ENCODE measurements at regions not wholly inside any gene's neighbourhood (a gene's known extent, or its start where the extent isn't known, plus 50 kb on each side); places are given as distances from the start of the nearest gene placed in this dataset.

DNA sequence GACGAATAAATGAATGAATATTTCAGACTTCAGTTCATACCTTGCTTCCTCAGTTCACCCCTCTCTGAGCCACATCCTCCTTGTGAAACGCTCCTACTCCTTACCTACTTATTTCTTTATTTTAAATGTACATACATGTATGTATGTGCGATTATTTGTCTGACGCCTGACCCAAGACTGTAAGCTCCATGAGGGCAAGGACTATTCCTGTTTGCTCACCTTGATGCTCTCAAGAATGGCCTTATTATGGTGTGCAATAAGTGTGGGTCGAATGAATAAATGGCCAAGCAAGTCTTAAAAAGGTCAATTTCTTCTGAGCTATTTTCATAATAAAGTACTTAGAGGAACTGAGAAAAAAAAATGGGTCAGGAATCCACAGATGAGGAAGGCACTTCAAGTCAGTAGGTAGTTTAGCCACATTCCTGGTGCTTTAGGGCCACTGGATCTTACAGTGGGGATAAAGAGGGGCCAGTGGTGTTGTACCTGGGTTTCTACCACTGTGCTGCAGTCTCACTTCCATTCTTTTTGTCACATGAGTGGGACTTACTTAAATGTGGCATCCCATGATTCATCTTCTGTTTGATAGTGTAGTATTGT, 74.7 kb downstream of the SDC1 start:
- no peak for DNase-seq

DNA sequence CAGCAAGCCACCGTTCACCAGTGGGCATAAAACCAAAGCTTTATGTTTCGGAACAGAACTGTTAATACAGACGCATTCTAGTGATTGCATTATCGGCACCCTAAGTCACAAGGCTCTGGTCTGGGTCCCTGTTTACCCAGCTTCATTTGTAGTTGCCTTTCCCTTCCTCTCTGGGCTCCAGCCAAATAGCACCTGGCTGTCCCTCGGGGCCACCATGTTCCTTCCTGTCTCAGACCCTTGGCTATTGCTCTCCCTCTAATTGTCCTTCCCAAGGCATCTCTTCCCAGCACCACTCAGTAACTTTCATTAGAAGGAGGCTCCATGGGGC, 75.3 kb downstream of the SDC1 start:
- no peak for DNase-seq

DNA sequence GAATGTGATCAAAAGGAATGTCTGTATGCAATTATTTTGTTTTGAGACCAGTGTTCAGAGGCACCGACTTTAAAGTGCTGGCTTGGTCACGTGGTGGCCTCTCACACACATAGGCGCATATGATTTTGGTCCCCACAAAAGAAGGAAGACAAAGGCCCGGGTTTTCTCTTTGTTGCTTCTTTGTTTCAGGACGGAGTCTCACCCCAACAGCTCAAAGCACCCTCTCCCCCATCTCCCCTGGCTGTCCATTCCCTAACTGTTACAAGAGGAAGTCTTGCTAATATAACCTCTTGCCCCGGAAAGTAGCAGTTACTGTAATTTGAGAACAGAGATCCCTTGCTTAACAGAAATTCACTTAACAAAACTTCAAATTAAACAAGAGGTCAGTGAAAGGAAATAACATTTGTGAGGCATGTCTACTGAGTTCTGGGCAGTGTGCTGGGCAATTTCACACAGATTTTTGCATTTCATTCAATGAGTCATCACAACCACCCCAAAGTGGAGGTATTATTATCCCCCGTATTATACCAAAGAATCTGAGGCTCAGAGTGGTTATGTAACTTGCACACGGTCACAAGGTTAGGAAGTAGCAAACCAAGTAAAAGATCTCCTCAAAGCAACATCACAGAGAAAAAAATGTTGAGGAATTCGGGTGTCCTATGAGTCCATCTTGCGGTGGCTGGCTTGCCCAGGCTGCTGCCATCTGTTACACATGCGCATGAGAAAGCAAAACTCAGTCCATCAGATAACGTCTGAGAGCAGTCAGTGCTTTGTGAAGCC, 75.8 kb downstream of the SDC1 start:
- no peak for DNase-seq

DNA sequence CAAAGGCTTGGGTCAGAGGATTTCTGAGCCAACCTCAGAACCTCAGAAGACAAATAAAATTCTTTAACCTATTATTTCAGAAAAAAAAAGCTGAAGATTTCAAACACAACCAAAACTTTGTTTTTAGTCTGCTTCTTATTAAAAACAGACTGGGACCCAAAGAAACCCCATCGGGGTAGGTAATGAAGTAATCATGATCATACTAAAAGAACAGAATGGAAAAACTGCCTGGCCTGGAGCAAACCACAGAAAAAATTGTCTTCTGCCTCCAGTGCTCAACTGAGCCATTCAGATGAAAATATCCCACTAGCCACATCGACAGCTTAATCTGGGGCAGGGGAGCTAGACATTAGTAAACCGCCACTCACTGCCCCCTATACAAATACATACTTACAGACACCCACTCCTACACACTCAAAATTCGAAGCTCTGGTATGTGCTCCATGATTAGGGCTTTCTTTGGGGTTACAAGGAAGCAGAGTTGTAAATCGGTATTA, 76.5 kb downstream of the SDC1 start:
- DNase-seq, result no peak

DNA sequence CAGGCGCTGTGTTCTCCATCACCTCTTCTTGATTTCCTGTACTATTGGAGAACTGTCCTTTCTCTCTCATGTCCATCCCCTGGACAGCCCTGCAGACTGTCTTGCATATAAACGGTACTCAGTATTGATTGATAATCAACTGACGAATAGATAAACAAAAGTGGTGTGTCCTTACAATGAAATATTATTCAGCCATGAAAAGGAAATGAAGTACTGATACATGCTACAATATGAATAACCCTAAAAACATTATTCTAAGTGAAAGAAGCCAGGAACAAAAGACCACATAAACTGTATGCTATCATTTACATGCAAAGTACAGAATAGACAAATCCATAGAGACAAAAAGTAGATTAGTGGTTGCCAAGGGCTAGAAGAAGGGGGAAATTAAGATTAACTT, 77.6 kb downstream of the SDC1 start:
- DNase-seq, result no peak

DNA sequence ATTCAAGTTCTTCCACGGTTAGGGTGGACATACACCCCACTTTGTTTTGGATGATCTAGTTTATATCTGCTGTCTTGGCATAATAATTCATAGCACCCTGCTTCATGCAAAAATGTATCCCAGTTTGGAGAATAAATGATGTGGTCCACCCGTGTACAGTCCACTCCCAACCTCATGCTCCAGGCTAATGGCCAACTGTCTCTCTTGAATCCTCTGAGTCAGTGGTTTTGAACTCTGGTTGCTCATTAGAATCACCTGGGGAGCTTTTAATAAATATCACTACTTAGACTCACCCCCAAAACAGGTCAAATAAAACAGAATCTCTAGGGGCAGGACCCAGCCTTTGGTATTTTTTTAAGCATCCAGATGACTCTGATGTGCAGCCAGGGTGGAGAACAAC, 78.5 kb downstream of the SDC1 start:
- DNase-seq, result no peak

DNA sequence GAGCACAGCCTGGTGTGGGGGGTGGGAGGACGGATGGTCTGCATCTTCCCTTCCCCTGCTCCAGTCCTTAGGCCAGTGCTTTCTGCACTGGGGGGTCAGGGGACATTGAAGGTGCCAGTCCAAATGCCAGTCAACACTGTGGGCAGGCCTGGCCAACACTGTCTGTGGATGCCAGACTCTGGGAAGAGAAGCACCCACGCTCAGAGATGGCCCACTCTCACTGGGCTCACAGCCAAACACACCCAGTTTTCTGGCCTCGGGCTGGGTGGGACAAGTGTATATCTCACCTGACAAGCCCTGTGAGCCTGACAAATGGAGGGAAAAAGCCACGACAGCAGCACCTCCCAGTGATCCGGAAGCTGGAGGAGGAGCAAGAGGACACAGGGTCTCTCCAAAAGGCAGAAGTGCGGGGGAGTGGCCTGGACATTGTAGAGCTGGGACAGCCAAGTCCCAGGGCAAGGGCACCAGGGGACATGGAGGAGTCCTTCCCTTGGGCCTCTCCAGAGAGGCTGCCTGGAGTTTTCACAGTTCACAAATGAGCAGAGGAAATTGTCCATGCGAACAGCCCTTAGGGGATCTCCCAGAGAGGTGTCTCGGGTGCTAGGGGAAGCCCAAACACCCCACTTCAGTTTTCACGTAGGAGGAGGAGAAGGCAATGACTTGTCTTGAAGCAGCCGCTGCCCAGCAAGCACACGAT, 79.3 kb downstream of the SDC1 start:
- no peak for DNase-seq

DNA sequence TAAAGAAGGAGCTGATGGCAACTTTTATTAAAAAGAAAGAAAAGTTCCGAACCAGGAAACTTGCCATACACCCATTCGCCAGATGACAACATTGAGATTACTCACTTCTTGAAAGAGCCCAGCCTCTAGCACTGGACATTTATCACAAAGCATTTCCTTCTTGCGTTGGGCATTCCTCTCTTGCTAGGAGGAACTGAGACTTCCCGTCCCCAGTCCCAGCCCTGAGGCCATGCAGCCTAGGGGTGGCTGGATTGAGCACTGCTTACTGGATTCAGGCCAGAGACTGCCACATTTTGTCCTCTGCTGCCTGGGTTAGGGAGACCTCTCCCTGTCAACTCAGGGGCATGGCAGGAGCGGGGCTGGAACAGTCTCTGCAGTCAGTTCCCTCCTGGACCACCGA, 80.1 kb downstream of the SDC1 start:
- DNase-seq, result no peak

DNA sequence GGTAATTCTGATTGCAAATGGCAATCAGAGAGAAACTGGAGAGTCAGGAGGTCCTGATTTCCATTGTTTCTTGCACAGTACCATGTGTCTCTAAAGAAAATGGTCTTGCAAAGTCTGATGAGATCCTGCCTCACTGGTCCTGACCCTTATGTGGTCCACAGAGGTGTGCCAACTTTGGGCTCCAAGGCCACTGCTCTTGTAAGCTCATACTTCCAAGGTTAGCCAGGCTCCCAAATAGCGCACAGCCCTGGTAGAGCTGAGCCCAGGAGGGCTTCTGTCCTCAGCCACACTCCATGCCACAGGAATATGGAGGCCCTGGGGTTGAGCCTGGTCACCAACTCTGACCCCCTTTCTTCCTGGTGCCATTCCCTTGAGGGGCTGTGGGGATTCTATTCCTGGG, 80.7 kb downstream of the SDC1 start:
- DNase-seq, result no peak

DNA sequence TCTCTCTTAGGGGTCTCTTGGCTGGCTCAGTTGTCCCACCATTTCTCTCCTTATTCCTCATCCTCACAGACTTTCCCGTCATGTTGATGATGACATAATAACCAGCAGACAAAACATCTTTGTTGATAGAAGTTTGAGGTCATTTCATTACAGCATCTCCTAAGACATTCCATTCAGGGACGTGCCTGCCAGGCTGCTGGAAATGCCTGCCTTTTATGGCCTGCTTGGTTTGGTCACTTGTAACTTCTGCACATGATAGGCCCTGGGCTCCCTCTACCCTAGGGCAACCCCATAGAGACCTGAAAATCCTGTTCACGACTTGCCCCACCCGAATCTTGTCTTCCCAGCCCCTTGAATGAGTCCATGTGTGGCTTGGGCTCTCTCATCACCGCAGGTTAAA, 81.7 kb downstream of the SDC1 start:
- DNase-seq, result no peak

DNA sequence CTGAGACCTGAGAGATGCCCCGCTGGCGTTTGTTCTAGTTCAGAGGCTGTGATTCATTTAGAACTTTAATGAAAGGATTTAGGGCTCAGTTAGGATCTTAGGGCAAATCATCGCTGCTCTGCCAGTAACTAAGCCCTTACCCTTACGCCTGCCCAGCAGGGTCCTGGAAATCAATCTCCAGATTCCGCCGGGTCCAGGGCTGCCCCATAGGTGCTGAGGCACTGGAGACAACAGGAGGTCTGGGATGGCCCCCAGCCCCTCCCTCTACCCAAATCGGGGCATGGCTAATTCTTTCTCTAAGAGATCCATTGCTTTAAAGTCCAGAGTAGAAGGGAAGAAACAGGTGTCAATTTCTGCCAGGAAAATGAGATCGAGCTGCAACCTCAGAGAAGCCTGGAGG, 83.1 kb downstream of the SDC1 start:
- no peak for DNase-seq

DNA sequence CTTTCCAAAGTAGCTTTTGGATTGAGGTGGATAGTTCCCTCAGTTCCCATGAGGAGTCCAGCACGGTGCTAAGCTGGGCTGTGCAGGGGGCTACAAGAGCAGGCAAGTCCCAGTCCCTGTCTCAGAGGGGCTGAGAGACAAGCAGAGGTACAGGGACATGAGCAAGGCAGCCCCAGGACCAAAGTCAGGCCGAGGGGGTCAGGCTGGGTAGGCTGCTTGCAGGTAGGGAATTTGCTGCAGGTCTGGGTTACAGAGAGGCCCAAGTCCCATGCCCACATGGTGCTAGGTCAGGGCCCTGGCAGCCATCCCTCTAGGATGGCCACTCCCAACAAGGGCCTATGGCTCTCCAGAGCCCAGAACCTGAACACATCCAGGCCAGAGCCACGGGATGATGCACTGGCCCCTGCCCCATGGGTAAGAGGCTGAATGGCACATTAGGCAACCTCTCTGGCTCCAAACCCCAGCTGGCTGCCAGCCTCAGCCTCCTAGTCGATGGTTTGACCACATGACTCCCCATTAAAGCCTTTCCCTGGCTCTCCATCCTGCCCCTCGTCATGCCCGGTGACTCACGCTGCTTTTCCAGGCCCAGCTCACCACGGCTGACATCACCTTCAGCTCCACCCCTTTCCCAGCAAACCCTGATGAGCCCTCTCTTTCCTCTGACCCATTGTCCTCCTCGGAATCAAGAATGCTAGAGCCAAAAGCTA, 83.7 kb downstream of the SDC1 start:
- DNase-seq, result no peak

DNA sequence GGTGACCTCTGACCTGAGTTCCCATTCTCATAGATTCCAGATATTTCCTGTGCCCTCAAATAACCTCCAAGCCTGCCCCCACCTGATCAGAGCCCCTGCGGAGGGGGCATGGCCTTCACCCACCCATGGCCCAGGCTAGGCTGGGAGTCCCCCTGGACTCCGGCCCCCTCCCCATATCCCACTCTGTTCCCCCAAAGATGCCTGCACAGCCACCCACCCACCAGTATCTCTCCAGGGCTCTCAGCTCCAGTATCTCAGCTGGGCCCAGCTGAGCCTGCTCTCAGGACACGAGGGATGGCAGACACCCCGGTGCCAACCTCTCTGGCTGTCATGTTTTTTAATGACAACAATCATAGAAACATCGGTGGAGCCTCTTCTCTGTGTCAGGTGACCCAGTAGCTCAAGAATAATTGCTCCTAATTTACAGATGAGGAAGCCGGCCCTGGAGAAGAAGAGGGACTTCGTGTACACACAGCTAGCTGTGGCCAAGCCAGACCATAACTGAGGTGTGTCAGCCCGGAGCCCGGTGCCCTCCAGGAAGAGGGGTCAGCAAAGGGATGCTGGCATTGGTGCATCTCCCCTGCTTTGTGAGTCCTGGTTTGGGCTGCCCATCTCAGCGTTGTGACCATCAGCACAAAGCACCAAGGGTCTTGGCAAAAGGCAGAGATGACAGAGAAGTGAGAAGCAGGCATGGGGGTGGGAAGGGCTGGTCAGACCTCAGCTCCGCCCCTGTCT, 84.4 kb downstream of the SDC1 start:
- no peak for DNase-seq

DNA sequence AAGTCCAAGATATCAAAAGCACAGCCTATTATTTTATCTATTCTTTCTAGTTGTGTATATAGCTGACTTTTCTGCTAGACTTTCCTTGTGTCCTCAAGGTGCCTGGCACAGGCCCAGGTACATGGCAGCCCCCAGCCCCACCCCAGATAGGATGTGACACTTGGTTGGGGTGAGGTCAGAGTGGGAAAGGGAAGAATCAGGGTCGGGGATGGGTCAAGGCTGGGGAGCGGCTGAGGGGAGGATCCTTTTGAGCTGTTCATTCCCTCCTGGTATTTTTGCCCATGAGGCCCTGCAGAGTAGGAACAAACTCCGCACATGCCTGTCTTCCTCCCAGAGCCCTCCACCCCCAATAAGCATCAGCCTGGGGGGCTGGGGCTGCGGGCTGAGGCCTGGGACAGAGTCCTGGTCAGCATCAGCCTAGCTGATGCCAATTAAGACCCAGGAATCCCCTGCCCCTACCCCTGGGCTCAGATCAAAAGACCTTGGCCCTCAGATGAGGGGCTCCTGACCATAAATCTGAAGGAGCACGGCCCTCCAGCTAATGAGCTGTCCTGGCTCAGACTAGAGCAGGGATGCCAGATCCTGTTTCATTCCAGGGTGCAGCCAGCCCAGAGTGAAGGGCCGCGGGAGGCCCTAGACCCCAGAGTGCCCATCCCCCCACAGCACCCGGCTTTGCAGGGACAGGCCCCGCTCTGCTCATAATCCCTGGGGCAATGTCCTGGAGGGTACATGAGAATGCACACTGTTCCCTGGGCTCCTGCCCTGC, 85.3 kb downstream of the SDC1 start:
- no peak for DNase-seq

DNA sequence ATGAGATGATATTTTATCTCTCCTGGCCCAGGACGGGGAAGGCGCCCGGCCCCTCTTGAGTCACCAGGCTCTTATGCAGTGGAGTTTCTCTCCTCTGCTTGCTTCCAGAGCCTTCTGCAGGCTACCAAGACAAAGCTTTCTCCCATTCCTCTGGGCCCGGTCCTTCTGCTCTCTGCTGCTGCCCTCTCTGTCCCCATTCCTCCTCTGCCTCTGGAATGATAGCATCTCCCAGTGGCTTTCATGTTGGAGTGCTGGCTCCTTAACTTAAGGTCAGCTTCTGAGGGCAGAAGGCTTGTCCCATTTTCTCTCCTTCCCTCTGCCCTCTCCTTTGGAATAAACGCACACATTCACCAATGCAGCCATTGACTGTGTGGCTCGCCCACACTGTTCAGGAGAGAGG, 86.2 kb downstream of the SDC1 start:
- DNase-seq, result no peak

DNA sequence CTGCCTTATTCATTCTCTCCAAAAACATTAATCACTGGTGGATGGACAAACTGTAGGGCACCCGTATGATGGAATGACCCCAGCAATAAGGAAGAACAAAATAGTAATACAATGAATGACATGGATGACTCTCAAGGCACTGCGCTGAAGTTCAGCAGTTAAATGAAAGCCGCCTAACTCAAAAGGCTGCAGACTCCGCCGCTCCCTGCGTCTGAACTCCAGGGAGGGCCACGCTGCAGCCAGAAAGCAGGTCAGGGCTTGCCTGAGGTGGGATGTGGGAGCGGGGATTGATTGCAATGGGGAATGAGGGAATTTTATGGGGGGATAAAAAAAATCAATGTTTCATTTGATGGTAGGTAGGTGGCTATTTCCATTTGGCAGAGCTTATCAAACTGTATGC, 86.5 kb upstream of the LAPTM4A start:
- DNase-seq, result no peak

DNA sequence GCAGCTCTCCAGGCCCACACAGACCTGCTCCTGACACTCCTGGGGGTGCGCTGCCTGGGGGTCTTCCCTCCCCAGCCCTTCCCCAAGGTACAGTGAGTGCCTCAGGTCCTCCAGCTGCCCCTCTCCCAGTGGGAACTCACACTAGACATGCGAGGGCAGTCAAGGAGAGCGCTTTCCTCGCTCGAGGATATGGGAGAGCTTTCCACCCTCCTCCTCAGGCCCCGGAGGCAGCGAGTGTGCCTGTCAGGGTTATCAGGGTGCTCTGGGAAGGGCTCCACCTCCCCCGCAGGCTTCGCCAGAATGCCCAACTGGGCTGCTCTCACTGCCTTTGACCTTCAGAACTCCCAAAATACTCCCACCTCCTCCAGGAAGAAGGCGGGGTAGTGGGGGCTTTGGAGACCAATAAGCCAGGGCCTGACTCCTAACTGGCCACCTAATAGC, 85.7 kb upstream of the LAPTM4A start:
- DNase-seq, result no peak

DNA sequence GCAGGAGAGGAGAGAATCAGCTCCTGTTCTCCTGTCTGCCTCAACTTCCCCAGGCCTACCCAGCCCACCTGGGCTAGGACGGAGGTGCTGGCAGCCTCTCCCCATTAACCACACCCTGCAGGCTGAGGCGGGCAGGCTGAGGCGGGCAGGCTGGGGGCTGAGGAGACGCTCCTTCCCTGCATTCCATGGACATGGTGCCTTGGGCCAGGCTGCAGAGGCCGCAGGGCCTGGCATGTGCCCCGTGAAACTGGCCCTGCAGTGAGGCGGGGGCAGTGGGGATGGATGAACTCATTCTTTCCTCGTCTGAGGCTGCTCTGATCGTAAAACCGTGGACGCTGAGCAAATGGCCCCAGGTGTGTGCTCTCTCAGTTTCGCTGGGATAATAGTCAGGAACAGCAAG, 84.7 kb upstream of the LAPTM4A start:
- DNase-seq, result no peak

DNA sequence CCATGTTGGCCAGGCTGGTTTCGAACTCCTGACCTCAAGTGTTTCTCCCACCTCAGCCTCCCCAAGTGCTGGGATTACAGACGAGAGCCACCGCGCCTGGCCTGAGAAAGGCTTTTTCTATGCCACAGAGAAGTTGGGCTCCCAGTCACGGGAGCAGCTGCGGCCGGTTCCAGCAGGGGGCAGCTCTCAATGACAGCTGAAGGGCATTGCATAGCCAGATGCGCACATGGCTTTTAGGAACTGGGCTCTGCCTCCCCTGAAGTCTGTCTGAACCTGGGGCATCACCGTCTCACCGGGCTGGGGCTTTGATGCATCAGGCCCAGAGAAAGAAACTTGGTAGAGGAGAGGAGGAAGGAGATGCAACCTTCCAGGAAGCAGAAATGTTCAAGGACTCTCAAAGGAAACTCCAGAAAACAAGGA, 84.2 kb upstream of the LAPTM4A start:
- peak; percentile 26 for DNase-seq

DNA sequence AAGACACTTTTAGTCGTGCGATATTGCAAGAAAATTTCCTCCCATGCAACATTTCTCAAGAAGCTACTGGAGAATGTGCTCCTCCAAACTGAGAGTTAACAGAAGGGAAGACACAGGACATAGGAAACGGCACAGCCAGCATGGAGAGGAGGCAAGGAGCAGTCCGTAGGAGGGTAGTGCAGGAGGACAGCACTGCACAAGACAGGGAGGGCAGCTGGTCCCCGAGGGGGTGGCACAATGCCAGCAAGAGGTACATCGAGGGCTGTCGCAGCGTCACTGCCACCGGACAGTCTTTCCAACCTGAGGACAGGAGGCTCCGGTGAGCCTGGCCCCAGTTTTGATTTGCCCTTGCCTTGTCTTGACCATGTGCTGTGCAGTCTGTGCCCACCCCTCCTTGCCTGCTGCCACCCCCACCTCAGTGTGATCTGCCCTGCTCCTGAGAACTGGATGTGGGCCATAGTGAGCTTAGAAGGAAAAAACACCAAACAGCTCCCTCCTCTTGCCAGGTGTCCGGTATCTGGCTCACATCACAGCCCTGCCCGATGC, 81.6 kb upstream of the LAPTM4A start:
- no peak for DNase-seq

DNA sequence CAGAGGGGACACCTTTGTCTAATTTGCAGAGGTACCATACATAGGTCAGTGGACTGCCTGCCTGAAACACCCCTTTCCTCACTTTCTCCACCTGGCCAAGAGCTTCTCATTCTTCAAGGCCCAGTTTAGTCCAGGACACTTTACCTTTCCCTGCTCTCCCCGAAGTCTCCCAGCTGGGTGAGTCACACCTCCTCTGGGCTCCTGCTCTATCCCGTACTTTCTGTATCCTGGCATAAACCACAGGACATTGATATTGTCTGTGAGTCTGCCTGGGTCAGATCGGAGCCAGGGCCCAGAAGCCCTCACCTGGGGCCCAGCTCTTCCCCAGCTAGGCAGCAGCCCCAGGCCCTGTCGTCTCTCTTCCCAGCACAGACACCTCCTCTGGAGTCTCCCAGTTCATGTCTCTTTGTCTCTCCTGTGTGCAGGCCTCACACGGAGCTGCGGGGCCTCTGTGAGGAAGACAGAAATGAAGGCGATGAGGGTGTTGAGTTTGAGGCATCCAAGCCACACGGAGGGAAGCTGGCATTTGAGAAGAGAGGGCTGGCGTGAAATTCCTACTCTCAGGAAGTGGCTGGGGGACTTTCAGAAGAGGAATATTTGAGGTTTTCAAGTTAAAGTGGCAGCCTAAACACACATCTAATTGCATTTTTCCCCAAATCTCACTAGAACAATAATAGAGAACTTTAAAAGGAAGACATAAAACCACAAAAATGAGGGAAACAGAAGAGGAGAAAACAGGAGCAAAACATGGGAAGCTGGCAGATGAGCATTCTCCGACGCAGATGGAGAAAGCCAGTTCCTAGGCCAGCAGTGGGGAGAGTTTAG, 79.6 kb upstream of the LAPTM4A start:
- no peak for DNase-seq
